Spleen (tissue), 11 donors: ENCODE measurements at regions not wholly inside any gene's neighbourhood (a gene's known extent, or its start where the extent isn't known, plus 50 kb on each side); places are given as distances from the start of the nearest gene placed in this dataset.

ENCODE experiments used
- DNase-seq: peaks from one replicate; pipeline ENCODE4 v3.0.0-alpha.2; 2020
- H3K27ac ChIP-seq, 8 donors: fragments of 200-600 bp; sonication (generic) in 7 of 8; 1 replicate in 4 of 8; 2 replicates in 4 of 8; pipeline versions ENCODE4 v1.5.0 to v1.8.0; 2016 to 2021; ENCODE audit warnings: inconsistent platforms in 4 of 8, mild to moderate bottlenecking in 4 of 8, moderate library complexity in 1 of 8
- H3K27me3 ChIP-seq, 7 donors: fragments of 200-600 bp; sonication (generic) in 6 of 7; replicated peaks in 1 of 7; 1 replicate in 4 of 7; 2 replicates in 3 of 7; pipeline versions ENCODE4 v1.5.0 to v1.8.0; 2016 to 2021; ENCODE audit warnings: inconsistent platforms in 3 of 7, mild to moderate bottlenecking in 1 of 7
- H3K36me3 ChIP-seq, 6 donors: fragments of 200-600 bp; sonication (generic) in 5 of 6; 1 replicate in 4 of 6; 2 replicates in 2 of 6; pipeline versions ENCODE4 v1.5.0 to v1.8.0; 2016 to 2021; ENCODE audit warnings: inconsistent platforms in 2 of 6
- H3K4me1 ChIP-seq, 6 donors: fragments of 200-600 bp; sonication (generic) in 5 of 6; 1 replicate in 3 of 6; 2 replicates in 3 of 6; pipeline versions ENCODE4 v1.5.0 to v1.8.0; 2016 to 2021; ENCODE audit warnings: inconsistent platforms in 3 of 6
- H3K4me3 ChIP-seq, 8 donors: fragments of 200-600 bp; sonication (generic) in 7 of 8; 1 replicate in 4 of 8; 2 replicates in 4 of 8; pipeline versions ENCODE4 v1.5.0 to v1.8.0; 2016 to 2021; ENCODE audit warnings: inconsistent platforms in 4 of 8, mild to moderate bottlenecking in 4 of 8, moderate library complexity in 2 of 8
- H3K9me3 ChIP-seq, 8 donors: fragments of 200-600 bp; sonication (generic) in 7 of 8; 1 replicate in 4 of 8; 2 replicates in 4 of 8; pipeline versions ENCODE4 v1.5.0 to v1.8.0; 2016 to 2021; ENCODE audit warnings: inconsistent platforms in 4 of 8
- POLR2A ChIP-seq, 3 donors: fragments of 450-650 bp; IDR thresholded peaks; one replicate each; pipeline ENCODE4 v1.5.1; 2017; ENCODE audit warnings: antibody characterized with exemption in 3 of 3, mild to moderate bottlenecking in 1 of 3
- POLR2AphosphoS5 ChIP-seq, 3 donors: sonication (generic); formaldehyde crosslinking; IDR thresholded peaks; one replicate each; pipeline ENCODE4 v1.5.1; 2017; ENCODE audit warnings: antibody characterized with exemption in 3 of 3
- WGBS, 5 donors: extraction: QIAGEN DNeasy Blood & Tissue Kit in 3 of 5; methylation state at CpG; one replicate each; pipeline versions ENCODE4 v1.1.5 to v1.1.7; 2013 to 2018; 5-methylcytosine and 5-hydroxymethylcytosine counted together
- intact Hi-C: fragments of 100-400 bp; cut with DNase I; formaldehyde crosslinking; loops from one replicate; pipeline ENCODE4 v1.15.0; 2023; ENCODE audit warnings: low total_unique reads
- TF ChIP-seq, protein P1 (sequence below), 11 experiments: fragments of 200-600 bp in 7 of 11; fragments of 450-650 bp in 4 of 11; sonication (generic) in 4 of 11; IDR thresholded peaks in 8 of 11; conservative IDR thresholded peaks in 3 of 11; 1 replicate in 7 of 11; 2 replicates in 4 of 11; pipeline versions ENCODE4 v1.4.0 to v1.8.0; 2016 to 2021; ENCODE audit warnings: antibody characterized with exemption in 11 of 11, inconsistent platforms in 4 of 11, mild to moderate bottlenecking in 1 of 11
- donor health status: healthy with polysubstance abuse.
- donor health status: DM: no; HTN: no; CAD: no; lungs with moderate emphysema.
- donor health status: DM: no; HTN: no; CAD: no.
- donor health status: Bipolar disorder and iron deficiency.
- donor health status: healthy.
- donor health status: DM: no; HTN: no; CAD: no.
- donor health status: DM: yes; HTN: yes; CAD: no.

DNA sequence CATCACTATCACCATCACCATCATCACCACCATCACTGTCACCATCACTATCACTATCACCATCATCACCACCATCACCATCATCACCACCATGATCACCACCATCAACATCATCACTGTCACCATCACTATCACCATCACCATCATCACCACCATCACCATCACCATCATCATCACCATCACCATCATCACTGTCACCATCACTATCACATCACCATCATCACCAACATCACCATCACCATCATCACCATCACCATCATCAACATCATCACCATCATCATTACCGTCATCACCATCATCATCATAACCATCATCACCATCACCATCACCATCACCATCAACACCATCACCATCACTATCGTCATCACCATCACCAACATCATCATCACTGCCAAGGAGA is 273.8 kb downstream of the FOXL1 start:
- 94 to 99% (median 96%) methylated on average over 2 of the region's 2 CpGs for WGBS, 5 donors
- Histone ChIP-seq H3K4me3 (no peak overlapping the region), H3K27ac (no peak overlapping the region), H3K27me3 (peaks cover 0 to 45% (median 0%) of the 10 kb centered on the region in 7 donors), H3K9me3 (no peaks in the 10 kb centered on the region), H3K36me3 (no peaks in the 10 kb centered on the region), H3K4me1 (no peaks in the 10 kb centered on the region)
- TF ChIP-seq POLR2A (IDR thresholded peaks at IDR 0.05) (no peak), POLR2AphosphoS5 (IDR thresholded peaks at IDR 0.05) (no peak)
- TF ChIP-seq, protein P1, sequence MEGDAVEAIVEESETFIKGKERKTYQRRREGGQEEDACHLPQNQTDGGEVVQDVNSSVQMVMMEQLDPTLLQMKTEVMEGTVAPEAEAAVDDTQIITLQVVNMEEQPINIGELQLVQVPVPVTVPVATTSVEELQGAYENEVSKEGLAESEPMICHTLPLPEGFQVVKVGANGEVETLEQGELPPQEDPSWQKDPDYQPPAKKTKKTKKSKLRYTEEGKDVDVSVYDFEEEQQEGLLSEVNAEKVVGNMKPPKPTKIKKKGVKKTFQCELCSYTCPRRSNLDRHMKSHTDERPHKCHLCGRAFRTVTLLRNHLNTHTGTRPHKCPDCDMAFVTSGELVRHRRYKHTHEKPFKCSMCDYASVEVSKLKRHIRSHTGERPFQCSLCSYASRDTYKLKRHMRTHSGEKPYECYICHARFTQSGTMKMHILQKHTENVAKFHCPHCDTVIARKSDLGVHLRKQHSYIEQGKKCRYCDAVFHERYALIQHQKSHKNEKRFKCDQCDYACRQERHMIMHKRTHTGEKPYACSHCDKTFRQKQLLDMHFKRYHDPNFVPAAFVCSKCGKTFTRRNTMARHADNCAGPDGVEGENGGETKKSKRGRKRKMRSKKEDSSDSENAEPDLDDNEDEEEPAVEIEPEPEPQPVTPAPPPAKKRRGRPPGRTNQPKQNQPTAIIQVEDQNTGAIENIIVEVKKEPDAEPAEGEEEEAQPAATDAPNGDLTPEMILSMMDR (IDR thresholded peaks at IDR 0.05 in 8 of 11, conservative IDR thresholded peaks at IDR 0.05 in 3 of 11), result no peak
- intact Hi-C loops, result no loop called here
- no peak for DNase-seq

DNA sequence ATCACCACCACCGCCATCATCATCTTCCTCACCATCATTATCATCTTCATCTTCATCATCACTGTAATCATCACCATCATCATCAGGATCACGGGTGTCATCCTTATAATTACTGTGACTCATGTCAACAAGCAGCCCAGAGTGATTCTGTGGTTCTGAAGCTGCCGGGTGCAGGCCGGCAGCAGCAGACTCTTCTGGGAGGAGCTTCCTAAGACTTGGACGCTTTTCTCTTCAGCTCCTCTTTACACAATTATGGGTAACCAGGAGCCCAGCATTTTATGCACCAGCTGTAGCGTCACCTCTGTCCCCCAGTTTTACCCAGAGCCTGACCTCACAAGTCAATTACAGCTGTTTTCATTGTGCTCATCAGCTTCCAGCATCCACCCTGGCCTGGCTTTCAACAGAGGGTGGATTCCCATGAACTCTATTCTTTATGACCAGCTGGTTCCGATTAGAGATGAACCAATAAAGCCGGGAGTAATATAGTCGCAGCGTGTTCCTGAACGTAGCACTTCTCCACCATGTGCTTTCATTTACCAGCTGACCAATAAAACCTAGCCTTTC is 275.8 kb downstream of the FOXL1 start:
- TF ChIP-seq POLR2A (IDR thresholded peaks at IDR 0.05), result no peak
- no peak for TF ChIP-seq POLR2AphosphoS5 (IDR thresholded peaks at IDR 0.05)
- TF ChIP-seq, protein P1 (IDR thresholded peaks at IDR 0.05 in 8 of 11, conservative IDR thresholded peaks at IDR 0.05 in 3 of 11), result no peak
- Histone ChIP-seq H3K9me3 (no peaks in the 10 kb centered on the region), H3K36me3 (no peaks in the 10 kb centered on the region), H3K4me3 (no peak overlapping the region), H3K27me3 (peaks cover 0 to 35% (median 0%) of the 10 kb centered on the region in 7 donors), H3K27ac (no peak overlapping the region), H3K4me1 (no peaks in the 10 kb centered on the region)
- intact Hi-C loops, result no loop called here
- 78 to 88% (median 82%) methylated on average over 11 of the region's 11 CpGs for WGBS, 5 donors
- peak; percentile 29 for DNase-seq

DNA sequence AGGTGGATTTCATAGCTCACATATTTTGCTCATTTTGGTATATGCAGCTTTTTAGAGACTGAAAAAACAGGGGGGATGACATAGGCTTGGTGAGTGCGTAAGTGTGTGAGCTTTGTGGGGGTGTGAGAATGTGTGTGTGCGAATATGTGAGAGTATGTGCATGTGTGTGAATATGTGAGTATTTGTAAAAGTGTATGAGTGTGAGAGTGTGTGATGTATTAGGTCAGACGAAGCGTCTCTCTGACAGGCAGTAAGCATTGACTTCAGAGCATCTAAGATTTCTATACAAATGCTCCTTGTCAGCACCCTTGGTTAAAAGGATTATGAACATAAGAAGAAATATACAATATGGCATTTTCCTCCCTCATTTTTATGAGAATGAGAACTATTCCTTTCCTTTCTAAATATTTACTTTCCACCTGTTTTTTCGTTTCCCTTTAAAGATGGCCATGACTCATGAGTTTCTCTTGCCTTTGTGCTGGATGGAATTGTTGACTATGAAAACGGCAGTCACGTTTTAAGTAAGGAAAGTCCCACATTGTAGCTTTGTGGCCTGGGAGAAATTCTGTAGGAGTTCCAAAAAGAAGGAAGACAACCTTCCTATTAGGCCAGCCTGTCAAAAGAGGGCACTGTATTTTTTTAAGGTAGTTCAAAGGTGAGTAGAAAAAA is 276.4 kb downstream of the FOXL1 start:
- DNase-seq, result no peak
- 61 to 76% (median 69%) methylated on average over 7 of the region's 7 CpGs for WGBS, 5 donors
- intact Hi-C loops, result no loop called here
- TF ChIP-seq, protein P1 (IDR thresholded peaks at IDR 0.05 in 8 of 11, conservative IDR thresholded peaks at IDR 0.05 in 3 of 11), result no peak
- TF ChIP-seq POLR2A (IDR thresholded peaks at IDR 0.05), result no peak
- no peak for TF ChIP-seq POLR2AphosphoS5 (IDR thresholded peaks at IDR 0.05)
- peaks cover 0 to 29% (median 0%) of the 10 kb centered on the region in 7 donors for H3K27me3 ChIP-seq
- no peaks in the 10 kb centered on the region for H3K9me3 ChIP-seq
- H3K36me3 ChIP-seq, result no peaks in the 10 kb centered on the region
- H3K4me1 ChIP-seq, result no peaks in the 10 kb centered on the region
- H3K27ac ChIP-seq, result no peak overlapping the region
- H3K4me3 ChIP-seq, result no peak overlapping the region

DNA sequence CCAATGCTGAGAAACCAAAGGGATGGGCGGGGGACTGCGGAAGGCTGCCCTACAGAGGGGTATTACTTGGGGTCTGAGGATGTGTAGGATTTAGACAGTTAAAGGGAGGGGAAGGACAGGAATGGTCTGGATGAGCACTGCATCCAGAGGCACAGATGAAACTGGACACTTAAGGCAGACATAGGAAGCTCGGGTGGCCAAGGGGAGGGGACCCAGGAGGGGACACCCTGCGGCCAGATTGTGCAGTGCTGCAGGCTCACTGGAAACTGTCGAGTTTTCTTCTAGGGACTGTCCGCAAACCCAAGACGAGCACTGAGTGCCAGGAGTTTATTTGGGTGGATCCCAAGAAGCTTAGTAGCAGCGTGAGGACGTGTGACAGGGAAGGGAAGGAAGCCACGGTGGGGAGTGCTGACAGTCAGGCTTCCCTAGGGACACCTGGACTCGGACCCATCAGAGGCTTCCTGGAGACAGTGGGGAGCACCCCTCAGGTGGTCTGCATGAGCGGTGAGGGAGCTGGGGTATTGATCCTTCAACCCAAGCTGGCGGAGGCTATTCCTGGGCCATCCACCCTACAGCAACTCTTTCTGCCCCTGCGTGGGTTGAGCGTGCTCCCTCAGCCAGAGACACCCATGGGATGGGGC is 278.7 kb downstream of the FOXL1 start:
- Histone ChIP-seq H3K36me3 (no peaks in the 10 kb centered on the region), H3K4me3 (no peak overlapping the region), H3K9me3 (no peaks in the 10 kb centered on the region), H3K27me3 (peaks cover 0 to 17% (median 0%) of the 10 kb centered on the region in 7 donors), H3K4me1 (no peaks in the 10 kb centered on the region), H3K27ac (no peak overlapping the region)
- TF ChIP-seq, protein P1 (IDR thresholded peaks at IDR 0.05 in 8 of 11, conservative IDR thresholded peaks at IDR 0.05 in 3 of 11), result no peak
- TF ChIP-seq POLR2AphosphoS5 (IDR thresholded peaks at IDR 0.05) (no peak), POLR2A (IDR thresholded peaks at IDR 0.05) (no peak)
- WGBS, 5 donors, result 77 to 88% (median 82%) methylated on average over 14 to 15 of the region's 15 CpGs
- intact Hi-C loops, result no loop called here
- DNase-seq, result no peak
